OCI-LY7 (cell line): ENCODE measurements at regions not wholly inside any gene's neighbourhood (a gene's known extent, or its start where the extent isn't known, plus 50 kb on each side); places are given as distances from the start of the nearest gene placed in this dataset.

ENCODE experiments used
- CTCF ChIP-seq: fragments of 200-600 bp; sonication (generic); conservative IDR thresholded peaks from 2 replicates; pipeline ENCODE4 v1.5.1; 2014; ENCODE audit warnings: mild to moderate bottlenecking, antibody characterized with exemption, low read length, moderate library complexity, mixed read lengths
- EZH2phosphoT487 ChIP-seq: fragments of 200-600 bp; sonication (generic); IDR thresholded peaks from 2 replicates; pipeline ENCODE4 v1.6.1; 2018; ENCODE audit warnings: low read depth, borderline replicate concordance, mild to moderate bottlenecking, mixed run types, antibody characterized with exemption, low read length, moderate library complexity, mixed read lengths

- TF ChIP-seq CTCF, result no peak
- TF ChIP-seq EZH2phosphoT487, result no peak
These were observed 598.3 kb upstream of the HS3ST5 start for GRCh38 chr6:114941078-114941477.
